HCT116 (cell line): ENCODE measurements at regions not wholly inside any gene's neighbourhood (a gene's known extent, or its start where the extent isn't known, plus 50 kb on each side); places are given as distances from the start of the nearest gene placed in this dataset.

ENCODE experiments used
- ATAC-seq: fragments of 200-7000 bp; cut with Tn5 transposase; 2 replicates; pipeline ENCODE4 v1.9.1; 2020; ENCODE audit warnings: mild to moderate bottlenecking, moderate library complexity
- BruUV-seq: library from RNA; stranded (reverse); fragments of 400-500 nt; replicated peaks from 2 replicates; lab custom pipeline; 2021; lab: Mats Ljungman, UMichigan
- CTCF ChIA-PET: fragments of 300-600 bp; sonication (Branson Sonifier 250); formaldehyde crosslinking; loops from one replicate; lab custom pipeline; 2021; ENCODE audit warnings: antibody characterized with exemption; lab: Charles Lee
- POLR2A ChIA-PET: fragments of 300-600, 350-600 bp; sonication (Branson Sonifier 250); formaldehyde crosslinking; loops from one replicate; lab custom pipeline; 2021; ENCODE audit warnings: antibody characterized with exemption; lab: Charles Lee
- RAD21 ChIA-PET, 2 experiments: fragments of 300-600 bp; sonication (Branson Sonifier 250); formaldehyde crosslinking; loops; one replicate each; lab custom pipeline; 2023; ENCODE audit warnings: low total read pairs in 2 of 2; ENCODE audit not compliant: uncharacterized antibody in 2 of 2, unreplicated experiment in 2 of 2, low non-redundant PET in 1 of 2; lab: Charles Lee
- DNase-seq: peaks from one replicate; pipeline ENCODE4 v3.0.0-alpha.2; 2010; ENCODE audit warnings: low read depth, low spot score
- H2AFZ ChIP-seq: fragments of 200-600 bp; shearing (Covaris generic), sonication (generic); 2 replicates; pipeline ENCODE4 v1.6.1; 2017; ENCODE audit warnings: low read depth, mixed run types, mixed read lengths, antibody characterized with exemption, low read length; ENCODE audit not compliant: poor library complexity, severe bottlenecking
- H3K27ac ChIP-seq: 2 replicates; pipeline ENCODE4 v1.5.1; 2012; ENCODE audit warnings: low read depth, low read length
- H3K27me3 ChIP-seq: fragments of 200-600 bp; sonication (generic); 2 replicates; pipeline ENCODE4 v1.6.1; 2016; ENCODE audit warnings: mixed run types, low read length, mixed read lengths; ENCODE audit not compliant: insufficient read depth
- H3K36me3 ChIP-seq, 2 experiments: fragments of 200-500 bp in 1 of 2; fragments of 200-600 bp in 1 of 2; sonication (Bioruptor generic) in 1 of 2; sonication (generic) in 1 of 2; 2 replicates each; pipeline versions ENCODE4 v1.5.1 to v1.6.1; 2014 to 2016; ENCODE audit warnings: low read length in 2 of 2, inconsistent platforms in 1 of 2, mixed read lengths in 1 of 2, mixed run types in 1 of 2; ENCODE audit not compliant: insufficient read depth in 2 of 2, control insufficient read depth in 1 of 2
- H3K4me1 ChIP-seq, 2 experiments: fragments of 200-600 bp in 1 of 2; sonication (generic) in 1 of 2; 2 replicates each; pipeline versions ENCODE4 v1.5.1 to v1.6.1; 2012 to 2017; ENCODE audit warnings: low read length in 2 of 2, inconsistent platforms in 1 of 2, mild to moderate bottlenecking in 1 of 2, mixed read lengths in 1 of 2, mixed run types in 1 of 2, moderate library complexity in 1 of 2; ENCODE audit not compliant: insufficient read depth in 2 of 2, control insufficient read depth in 1 of 2
- H3K4me2 ChIP-seq: fragments of 200-600 bp; sonication (generic); 2 replicates; pipeline ENCODE4 v1.6.1; 2017; ENCODE audit warnings: mixed run types, low read length, mixed read lengths
- H3K4me3 ChIP-seq, 2 experiments: fragments of 200-600 bp in 1 of 2; sonication (generic) in 1 of 2; replicated peaks in 1 of 2; 2 replicates each; pipeline ENCODE4 v1.5.1; 2011 to 2016; ENCODE audit warnings: low read length in 2 of 2, control low read depth in 1 of 2, low read depth in 1 of 2, mild to moderate bottlenecking in 1 of 2, mixed read lengths in 1 of 2, mixed run types in 1 of 2
- H3K79me2 ChIP-seq: fragments of 200-600 bp; sonication (generic); 2 replicates; pipeline ENCODE4 v1.6.1; 2017; ENCODE audit warnings: mild to moderate bottlenecking, mixed run types, low read length, moderate library complexity, mixed read lengths; ENCODE audit not compliant: insufficient read depth
- H3K9ac ChIP-seq: fragments of 200-600 bp; sonication (generic); 2 replicates; pipeline ENCODE4 v1.6.1; 2016; ENCODE audit warnings: low read length, mixed read lengths
- H3K9me2 ChIP-seq: fragments of 200-600 bp; sonication (generic), shearing (Covaris generic); 2 replicates; pipeline ENCODE4 v1.6.1; 2017; ENCODE audit warnings: mixed run types, mild to moderate bottlenecking, moderate library complexity; ENCODE audit not compliant: insufficient read depth
- H3K9me3 ChIP-seq, 2 experiments: fragments of 200-500 bp in 1 of 2; fragments of 200-600 bp in 1 of 2; sonication (Bioruptor generic) in 1 of 2; sonication (generic) in 1 of 2; 2 replicates each; pipeline ENCODE4 v1.6.1; 2014 to 2017; ENCODE audit warnings: low read length in 2 of 2, mixed read lengths in 2 of 2, inconsistent platforms in 1 of 2, low read depth in 1 of 2, mild to moderate bottlenecking in 1 of 2, mixed run types in 1 of 2, moderate library complexity in 1 of 2; ENCODE audit not compliant: control insufficient read depth in 1 of 2, insufficient read depth in 1 of 2
- H4K20me1 ChIP-seq: fragments of 200-600 bp; sonication (generic), shearing (Covaris generic); 2 replicates; pipeline ENCODE4 v1.6.1; 2017; ENCODE audit warnings: mixed run types, mild to moderate bottlenecking, moderate library complexity; ENCODE audit not compliant: insufficient read depth
- EGR1 ChIP-seq: IDR thresholded peaks from 2 replicates; pipeline ENCODE4 v1.6.1; 2012; ENCODE audit warnings: low read depth
- FOSL1 ChIP-seq: IDR thresholded peaks from 2 replicates; pipeline ENCODE4 v1.6.1; 2012; ENCODE audit warnings: low read depth
- POLR2A ChIP-seq: IDR thresholded peaks from 2 replicates; pipeline ENCODE4 v1.7.0; 2011; ENCODE audit warnings: borderline replicate concordance; ENCODE audit not compliant: insufficient read depth, insufficient read length; ENCODE audit errors: extremely low read depth
- POLR2AphosphoS5 ChIP-seq: IDR thresholded peaks from 2 replicates; pipeline ENCODE4 v1.6.1; 2011; ENCODE audit warnings: mild to moderate bottlenecking, low read depth, low read length, moderate library complexity
- TCF7L2 ChIP-seq: IDR thresholded peaks from 2 replicates; pipeline ENCODE4 v1.7.0; 2011; ENCODE audit warnings: borderline replicate concordance, inconsistent platforms; ENCODE audit not compliant: insufficient read depth, insufficient read length; ENCODE audit errors: extremely low read depth
- YY1 ChIP-seq: IDR thresholded peaks from 2 replicates; pipeline ENCODE4 v1.6.1; 2011; ENCODE audit warnings: low read length, low read depth, moderate library complexity, mild to moderate bottlenecking; ENCODE audit not compliant: insufficient replicate concordance; ENCODE audit errors: extremely low read depth
- ZBTB33 ChIP-seq: IDR thresholded peaks from 2 replicates; pipeline ENCODE4 v1.6.1; 2011; ENCODE audit warnings: mild to moderate bottlenecking, low read length, moderate library complexity; ENCODE audit not compliant: insufficient replicate concordance; ENCODE audit errors: extremely low read depth
- intact Hi-C: fragments of 100-400 bp; cut with micrococcal nuclease; formaldehyde crosslinking; loops from 2 replicates; pipeline ENCODE4 v1.10.0; 2022

- H3K4me1 ChIP-seq, result no peaks in the 10 kb centered on the region
- H3K27ac ChIP-seq, result no peak overlapping the region
- no peaks in the 10 kb centered on the region for H3K9me3 ChIP-seq
- TF ChIP-seq TCF7L2, result no peak
- no peak for TF ChIP-seq ZBTB33
- TF ChIP-seq YY1, result no peak
- TF ChIP-seq FOSL1, result no peak
- no peak for TF ChIP-seq EGR1
- no peak for TF ChIP-seq POLR2A
- TF ChIP-seq POLR2AphosphoS5, result no peak
- no peaks in the 10 kb centered on the region for H3K27me3 ChIP-seq
- H4K20me1 ChIP-seq, result no peaks in the 10 kb centered on the region
- DNase-seq, result no peak
- no peak overlapping the region for H2AFZ ChIP-seq
- no peak overlapping the region for H3K4me2 ChIP-seq
- no peak overlapping the region for H3K4me3 ChIP-seq
- CTCF ChIA-PET, result no interaction called here
- intact Hi-C loops, result no loop called here
- RAD21 ChIA-PET, result no interaction called here
- POLR2A ChIA-PET, result no interaction called here
- H3K9me2 ChIP-seq, result no peaks in the 10 kb centered on the region
- H3K79me2 ChIP-seq, result no peaks in the 10 kb centered on the region
- H3K36me3 ChIP-seq, result no peaks in the 10 kb centered on the region
- ATAC-seq, result no peak
- BruUV-seq, result no TSS peak
- no peak overlapping the region for H3K9ac ChIP-seq
These were observed 265.4 kb upstream of the TET2 start for GRCh38 chr4:104881136-104881886.
